Natural killer cell (primary cell): ENCODE measurements at regions not wholly inside any gene's neighbourhood (a gene's known extent, or its start where the extent isn't known, plus 50 kb on each side); places are given as distances from the start of the nearest gene placed in this dataset.
"Not testable (repeated sequence)": the region's sequence is repeated elsewhere in the genome, so short reads cannot be mapped to it uniquely, and the experiment has no call there.

ENCODE experiments used
- ATAC-seq, 3 donors: fragments of 150-1000 bp in 2 of 3; fragments of 200-7000 bp in 1 of 3; cut with Tn5 transposase; 1 replicate in 1 of 3; 2 replicates in 2 of 3; pipeline ENCODE4 v1.10.0; 2021; ENCODE audit warnings: mild to moderate bottlenecking in 2 of 3, moderate library complexity in 2 of 3
- DNase-seq, 2 donors: peaks; one replicate each; pipeline versions ENCODE4 v3.0.0 to v3.0.0-alpha.2; 2013 to 2021; ENCODE audit warnings: mixed read lengths in 1 of 2
- H3K27ac ChIP-seq: one replicate; pipeline ENCODE4 v1.5.1; 2013; ENCODE audit warnings: mild to moderate bottlenecking, low read length
- H3K27me3 ChIP-seq: one replicate; pipeline ENCODE4 v1.6.1; 2013; ENCODE audit warnings: low read length; ENCODE audit not compliant: control insufficient read depth, insufficient read depth
- H3K36me3 ChIP-seq: one replicate; pipeline ENCODE4 v1.6.1; 2013; ENCODE audit warnings: low read length; ENCODE audit not compliant: control insufficient read depth, insufficient read depth
- H3K4me1 ChIP-seq: one replicate; pipeline ENCODE4 v1.6.1; 2013; ENCODE audit warnings: low read length; ENCODE audit not compliant: control insufficient read depth, insufficient read depth
- H3K4me3 ChIP-seq: one replicate; pipeline ENCODE4 v1.5.1; 2013; ENCODE audit warnings: low read length
- H3K9me3 ChIP-seq: one replicate; pipeline ENCODE4 v1.6.1; 2013; ENCODE audit warnings: low read length; ENCODE audit not compliant: control insufficient read depth, insufficient read depth
- H3K27ac Mint-ChIP-seq, 2 donors: one replicate each; pipeline ENCODE4 v1.8.0; 2022; ENCODE audit warnings: mild to moderate bottlenecking in 2 of 2, mixed read lengths in 2 of 2, moderate library complexity in 1 of 2
- H3K27me3 Mint-ChIP-seq, 2 donors: one replicate each; pipeline ENCODE4 v1.8.0; 2022; ENCODE audit warnings: low read depth in 2 of 2, mixed read lengths in 2 of 2
- H3K36me3 Mint-ChIP-seq: one replicate; pipeline ENCODE4 v1.8.0; 2022; ENCODE audit warnings: mixed read lengths
- H3K4me1 Mint-ChIP-seq, 2 donors: one replicate each; pipeline ENCODE4 v1.8.0; 2022; ENCODE audit warnings: mixed read lengths in 2 of 2
- H3K4me3 Mint-ChIP-seq: one replicate; pipeline ENCODE4 v1.8.0; 2022; ENCODE audit warnings: mild to moderate bottlenecking, moderate library complexity, mixed read lengths
- H3K9me3 Mint-ChIP-seq, 2 donors: one replicate each; pipeline ENCODE4 v1.8.0; 2022; ENCODE audit warnings: mixed read lengths in 2 of 2
- WGBS: methylation state at CpG from one replicate; pipeline ENCODE4 v1.1.7; 2013; ENCODE audit warnings: missing lambda C conversion rate; ENCODE audit not compliant: insufficient coverage; 5-methylcytosine and 5-hydroxymethylcytosine counted together
- intact Hi-C: fragments of 100-400 bp; cut with micrococcal nuclease; formaldehyde crosslinking; loops from one replicate; pipeline ENCODE4 v1.14.2; 2022

DNA sequence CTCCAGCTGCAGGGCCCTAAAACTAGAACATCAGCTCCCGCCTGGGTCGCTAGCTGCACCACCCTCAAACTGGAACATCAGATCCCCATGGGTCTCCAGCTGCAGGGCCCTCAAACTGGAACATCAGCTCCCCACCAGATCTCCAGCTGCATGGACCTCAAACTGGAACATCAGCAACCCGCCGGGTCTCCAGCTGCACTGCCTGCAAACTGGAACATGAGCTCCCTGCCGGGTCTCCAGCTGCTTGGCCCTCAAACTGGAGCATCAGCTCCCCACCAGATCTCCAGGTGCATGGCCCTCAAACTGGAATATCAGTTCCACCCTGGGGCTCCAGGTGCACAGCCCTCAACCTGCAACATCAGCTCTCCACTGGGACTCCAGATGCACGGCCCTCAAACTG lies 82.7 kb downstream of the TFRC start:
- H3K4me1 ChIP-seq, H3K9me3 ChIP-seq, H3K27me3 ChIP-seq, H3K27ac Mint-ChIP-seq, DNase-seq, H3K4me3 ChIP-seq, intact Hi-C loops, H3K36me3 Mint-ChIP-seq, H3K9me3 Mint-ChIP-seq, ATAC-seq, H3K27ac ChIP-seq, H3K36me3 ChIP-seq, H3K4me1 Mint-ChIP-seq, H3K4me3 Mint-ChIP-seq: not testable (repeated sequence)
- H3K27me3 Mint-ChIP-seq = peaks cover 0 to 12% of the 10 kb centered on the region in 2 donors
- 88% methylated on average over 6 of the region's 6 CpGs for WGBS

DNA sequence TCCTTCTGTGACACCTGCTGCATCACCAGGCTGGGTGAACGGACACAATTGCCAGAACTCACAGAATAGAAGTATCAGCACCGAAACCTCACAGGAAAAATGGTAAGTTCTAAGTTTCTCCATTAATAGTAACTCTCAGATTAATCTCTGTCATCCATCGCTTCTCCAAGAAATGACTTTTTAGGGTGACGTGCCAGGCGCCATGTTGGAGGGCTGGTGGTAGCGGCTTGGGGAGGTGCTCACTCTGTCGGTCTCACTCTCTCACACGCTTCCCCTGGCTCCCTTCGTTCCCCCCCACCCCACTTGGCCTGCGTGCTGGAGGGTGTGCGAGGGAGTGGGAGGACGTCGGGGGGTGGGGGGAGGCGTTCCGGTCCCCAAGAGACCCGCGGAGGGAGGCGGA lies 85.6 kb downstream of the TFRC start:
- H3K4me3 Mint-ChIP-seq, H3K36me3 ChIP-seq, H3K4me1 ChIP-seq, H3K9me3 ChIP-seq, ATAC-seq, intact Hi-C loops, H3K27ac Mint-ChIP-seq, H3K9me3 Mint-ChIP-seq, H3K36me3 Mint-ChIP-seq, H3K4me3 ChIP-seq, H3K27ac ChIP-seq, H3K4me1 Mint-ChIP-seq, DNase-seq, H3K27me3 ChIP-seq: not testable (repeated sequence)
- H3K27me3 Mint-ChIP-seq = peaks cover 0 to 12% of the 10 kb centered on the region in 2 donors
- 90% methylated on average over 3 of the region's 18 CpGs for WGBS

DNA sequence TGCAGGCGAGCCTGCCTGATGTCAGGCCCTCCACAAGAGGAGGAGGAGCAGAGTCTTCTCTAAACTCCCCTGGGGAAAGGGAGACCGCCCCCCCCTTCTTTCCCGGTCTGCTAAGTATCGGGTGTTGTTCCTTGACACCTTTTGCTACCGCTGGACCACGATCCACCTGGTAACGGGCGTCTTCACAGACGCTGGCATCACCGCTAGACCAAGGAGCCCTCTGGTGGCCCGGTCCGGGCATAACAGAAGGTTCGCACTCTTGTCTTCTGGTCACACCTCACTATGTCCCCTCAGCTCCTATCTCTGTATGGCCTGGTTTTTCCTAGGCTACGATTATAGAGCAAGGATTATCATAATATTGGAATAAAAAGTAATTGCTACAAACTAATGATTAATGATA lies 86.0 kb upstream of the TNK2 start:
- H3K27ac Mint-ChIP-seq, H3K9me3 Mint-ChIP-seq, H3K9me3 ChIP-seq, H3K27ac ChIP-seq, H3K4me1 ChIP-seq, H3K36me3 Mint-ChIP-seq, intact Hi-C loops, H3K27me3 ChIP-seq, H3K36me3 ChIP-seq, ATAC-seq, H3K4me3 Mint-ChIP-seq, H3K4me3 ChIP-seq, H3K4me1 Mint-ChIP-seq, H3K27me3 Mint-ChIP-seq: not testable (repeated sequence)
- 14% methylated on average over 9 of the region's 14 CpGs for WGBS
- DNase-seq = peak; percentile 47 to 59

DNA sequence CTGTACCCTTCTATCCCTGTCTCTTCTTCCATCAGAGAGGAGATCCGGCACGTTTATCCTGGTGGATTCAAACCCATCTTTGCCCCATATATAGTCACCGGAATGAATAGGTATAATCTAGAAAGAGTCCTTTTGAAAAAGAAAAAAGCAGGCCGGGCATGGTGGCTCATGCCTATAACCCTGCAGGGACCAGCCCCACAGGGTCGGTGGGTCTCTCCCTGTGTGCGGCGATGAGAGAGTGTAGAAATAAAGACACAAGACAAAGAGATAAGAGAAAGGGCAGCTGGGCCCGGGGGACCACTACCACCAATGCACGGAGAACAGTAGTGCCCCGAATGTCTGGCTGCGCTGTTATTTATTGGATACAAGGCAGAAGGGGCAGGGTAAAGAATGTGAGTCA lies 85.3 kb upstream of the TNK2 start:
- WGBS = 93% methylated on average over 3 of the region's 11 CpGs
- H3K27me3 ChIP-seq, H3K27me3 Mint-ChIP-seq, H3K4me3 ChIP-seq, H3K36me3 ChIP-seq, H3K4me1 Mint-ChIP-seq, H3K4me1 ChIP-seq, intact Hi-C loops, ATAC-seq, H3K27ac Mint-ChIP-seq, H3K27ac ChIP-seq, DNase-seq, H3K36me3 Mint-ChIP-seq, H3K9me3 Mint-ChIP-seq, H3K9me3 ChIP-seq: not testable (repeated sequence)
- H3K4me3 Mint-ChIP-seq = peak overlapping the region; percentile 25

DNA sequence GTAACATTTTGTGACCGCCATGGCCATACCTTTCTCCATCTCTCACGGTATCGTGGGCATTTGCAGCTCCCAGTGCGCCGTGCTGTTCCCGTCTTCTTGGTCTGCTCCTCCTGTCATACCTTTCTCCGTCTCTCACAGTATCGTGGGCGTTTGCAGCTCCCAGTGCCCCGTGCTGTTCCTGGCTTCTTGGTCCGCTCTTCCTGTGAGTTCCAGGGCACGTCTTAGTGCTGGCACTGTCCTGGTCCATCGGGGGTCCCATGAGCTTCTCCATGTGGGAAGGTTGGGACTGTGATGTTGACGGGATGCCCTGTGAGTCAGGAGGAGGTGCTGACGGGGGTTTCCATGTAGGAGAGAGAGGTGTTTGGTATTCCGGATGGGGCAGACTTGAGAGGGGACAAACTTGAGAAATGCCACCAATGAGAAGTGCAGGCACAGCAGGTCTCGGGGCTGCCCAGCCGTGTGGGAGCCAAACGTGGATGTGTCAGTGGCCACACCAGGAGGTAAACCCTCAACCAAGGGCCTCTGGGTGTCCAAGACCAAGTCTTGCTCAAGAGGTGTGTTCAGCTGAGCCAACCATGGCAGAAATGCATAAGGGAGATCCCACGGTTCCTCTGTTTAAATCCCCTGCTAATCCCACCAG lies 84.7 kb upstream of the TNK2 start:
- H3K4me1 ChIP-seq, H3K36me3 Mint-ChIP-seq, H3K27ac ChIP-seq, H3K4me1 Mint-ChIP-seq, H3K36me3 ChIP-seq, ATAC-seq, H3K27me3 ChIP-seq, H3K9me3 ChIP-seq, H3K27ac Mint-ChIP-seq, DNase-seq, H3K27me3 Mint-ChIP-seq, intact Hi-C loops, H3K4me3 ChIP-seq, H3K9me3 Mint-ChIP-seq: not testable (repeated sequence)
- WGBS = 93% methylated on average over 12 of the region's 20 CpGs
- H3K4me3 Mint-ChIP-seq = peak overlapping the region; percentile 26

DNA sequence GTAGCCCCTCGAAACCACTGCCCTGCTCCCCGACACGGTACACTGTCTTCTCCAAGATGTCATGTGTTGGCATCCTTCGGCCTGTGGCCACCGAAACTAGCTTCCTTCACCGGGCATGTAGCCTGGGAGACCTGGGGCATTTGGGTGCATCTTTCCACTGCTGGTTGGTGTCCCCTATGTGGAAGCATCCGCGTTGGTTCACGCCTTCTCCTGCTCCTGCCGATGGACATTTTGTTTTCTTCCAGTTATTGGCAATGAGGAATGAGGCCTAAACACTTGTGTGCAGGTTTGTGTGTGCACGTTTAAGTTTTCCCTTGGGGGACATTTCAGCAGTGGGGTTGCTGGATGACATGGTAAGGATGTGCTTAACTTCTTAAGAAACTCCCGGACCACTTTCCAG lies 83.6 kb upstream of the TNK2 start:
- H3K9me3 ChIP-seq, H3K9me3 Mint-ChIP-seq, H3K27me3 Mint-ChIP-seq, H3K27ac Mint-ChIP-seq, H3K4me1 ChIP-seq, H3K36me3 Mint-ChIP-seq, ATAC-seq, H3K27ac ChIP-seq, DNase-seq, intact Hi-C loops, H3K36me3 ChIP-seq, H3K4me1 Mint-ChIP-seq, H3K27me3 ChIP-seq, H3K4me3 ChIP-seq: not testable (repeated sequence)
- WGBS = 86% methylated on average over 6 of the region's 12 CpGs
- peak overlapping the region; percentile 28 for H3K4me3 Mint-ChIP-seq

DNA sequence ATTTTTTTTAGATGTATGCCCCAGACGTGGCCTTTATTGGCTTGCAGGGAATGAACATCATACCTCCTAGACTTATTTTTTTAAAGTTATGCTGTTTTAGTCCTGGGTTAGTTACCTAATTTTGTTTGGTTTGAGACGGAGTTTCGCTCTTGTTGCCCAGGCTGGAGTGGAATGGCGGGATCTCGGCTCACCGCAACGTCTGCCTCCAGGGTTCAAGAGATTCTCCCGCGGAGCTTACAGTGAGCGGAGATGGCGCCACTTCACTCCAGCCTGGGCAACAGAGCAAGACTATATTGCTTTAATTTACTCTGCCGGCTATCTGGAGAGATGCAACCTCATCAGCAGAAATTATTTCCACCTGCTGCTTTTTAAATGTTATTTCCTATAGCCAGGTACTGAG lies 82.9 kb upstream of the TNK2 start:
- H3K4me1 ChIP-seq, intact Hi-C loops, DNase-seq, H3K4me1 Mint-ChIP-seq, H3K27me3 ChIP-seq, H3K9me3 Mint-ChIP-seq, H3K4me3 ChIP-seq, H3K36me3 Mint-ChIP-seq, H3K9me3 ChIP-seq, H3K36me3 ChIP-seq, H3K27ac ChIP-seq, ATAC-seq, H3K27me3 Mint-ChIP-seq: not testable (repeated sequence)
- H3K4me3 Mint-ChIP-seq = peak overlapping the region; percentile 90
- 98% methylated on average over 9 of the region's 12 CpGs for WGBS
- H3K27ac Mint-ChIP-seq = peak overlapping the region; percentile 75 to 77

DNA sequence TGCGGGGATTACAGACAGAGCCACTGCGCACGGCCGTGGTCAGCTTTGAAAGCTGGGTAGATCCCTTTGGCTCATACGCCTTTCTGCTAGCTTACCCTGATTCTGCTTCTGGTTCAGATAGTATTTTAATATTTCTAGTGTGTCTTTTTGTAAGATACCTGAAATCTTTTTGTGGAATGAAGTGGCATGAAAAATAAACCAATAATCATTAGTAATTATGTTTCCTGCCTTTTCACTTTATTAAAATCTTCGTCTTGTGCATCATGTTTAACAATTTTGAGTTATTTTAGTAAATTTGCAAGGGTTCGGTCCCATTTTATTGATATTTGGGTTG lies 82.5 kb upstream of the TNK2 start:
- ATAC-seq, H3K4me1 ChIP-seq, H3K27me3 ChIP-seq, intact Hi-C loops, H3K4me1 Mint-ChIP-seq, H3K27me3 Mint-ChIP-seq, H3K36me3 Mint-ChIP-seq, H3K36me3 ChIP-seq, H3K9me3 Mint-ChIP-seq, DNase-seq, H3K9me3 ChIP-seq: not testable (repeated sequence)
- Mint-ChIP-seq H3K27ac (peak overlapping the region; percentile 75 to 77), H3K4me3 (peak overlapping the region; percentile 90)
- Histone ChIP-seq H3K27ac (peak overlapping the region; percentile 85), H3K4me3 (peak overlapping the region; percentile 88)
- WGBS = 70% methylated on average over 3 of the region's 7 CpGs
